OCI-LY7 (cell line): ENCODE measurements at regions not wholly inside any gene's neighbourhood (a gene's known extent, or its start where the extent isn't known, plus 50 kb on each side); places are given as distances from the start of the nearest gene placed in this dataset.

Source experiments
- BruUV-seq: library from RNA; stranded (reverse); fragments of 400-500 nt; replicated peaks from 2 replicates; lab custom pipeline; 2021; lab: Mats Ljungman, UMichigan
- CTCF ChIA-PET: fragments of 300-600 bp; sonication (Branson Sonifier 250); formaldehyde crosslinking; loops from one replicate; lab custom pipeline; 2022; ENCODE audit warnings: antibody characterized with exemption; ENCODE audit not compliant: unreplicated experiment; lab: Charles Lee
- POLR2A ChIA-PET: fragments of 300-600 bp; sonication (Branson Sonifier 250); formaldehyde crosslinking; loops from one replicate; lab custom pipeline; 2022; ENCODE audit warnings: antibody characterized with exemption; lab: Charles Lee
- DNase-seq: peaks from one replicate; pipeline ENCODE4 v3.0.0-alpha.2; 2015; ENCODE audit warnings: low spot score
- H2AFZ ChIP-seq: fragments of 200-600 bp; sonication (generic), shearing (Covaris generic); 2 replicates; pipeline ENCODE4 v1.6.1; 2014; ENCODE audit warnings: mild to moderate bottlenecking, antibody characterized with exemption, low read length, moderate library complexity
- H3K27ac ChIP-seq: fragments of 200-600 bp; sonication (generic); 2 replicates; pipeline ENCODE4 v1.5.1; 2014; ENCODE audit warnings: mixed run types, low read depth, mild to moderate bottlenecking, moderate library complexity, low read length, inconsistent platforms; ENCODE audit not compliant: poor library complexity, severe bottlenecking
- H3K36me3 ChIP-seq: fragments of 200-600 bp; sonication (generic); 2 replicates; pipeline ENCODE4 v1.6.1; 2014; ENCODE audit warnings: mild to moderate bottlenecking, antibody characterized with exemption, low read length, moderate library complexity, mixed read lengths; ENCODE audit not compliant: insufficient read depth
- H3K4me1 ChIP-seq: fragments of 200-600 bp; sonication (generic); 2 replicates; pipeline ENCODE4 v1.5.1; 2014; ENCODE audit warnings: mild to moderate bottlenecking, low read length; ENCODE audit not compliant: insufficient read depth, poor library complexity, severe bottlenecking
- H3K4me2 ChIP-seq: fragments of 200-600 bp; sonication (generic); 2 replicates; pipeline ENCODE4 v1.6.1; 2014; ENCODE audit warnings: mild to moderate bottlenecking, low read length
- H3K4me3 ChIP-seq: fragments of 200-600 bp; sonication (generic); 2 replicates; pipeline ENCODE4 v1.5.1; 2014; ENCODE audit warnings: mild to moderate bottlenecking, low read depth, low read length; ENCODE audit not compliant: poor library complexity, severe bottlenecking
- H3K79me2 ChIP-seq: fragments of 200-600 bp; sonication (generic); 2 replicates; pipeline ENCODE4 v1.6.1; 2016; ENCODE audit warnings: low read depth, mild to moderate bottlenecking, low read length, moderate library complexity, mixed read lengths; ENCODE audit not compliant: insufficient read depth
- H3K9me2 ChIP-seq: fragments of 200-600 bp; sonication (generic); 2 replicates; pipeline ENCODE4 v1.6.1; 2016; ENCODE audit warnings: mild to moderate bottlenecking, low read length, mixed read lengths; ENCODE audit not compliant: insufficient read depth
- H3K9me3 ChIP-seq: fragments of 200-600 bp; sonication (generic); 2 replicates; pipeline ENCODE4 v1.6.1; 2014; ENCODE audit warnings: mild to moderate bottlenecking, mixed run types, low read length, mixed read lengths
- H4K20me1 ChIP-seq: fragments of 200-600 bp; sonication (generic); 2 replicates; pipeline ENCODE4 v1.6.1; 2014; ENCODE audit warnings: mild to moderate bottlenecking, antibody characterized with exemption, low read length, moderate library complexity, mixed read lengths; ENCODE audit not compliant: insufficient read depth
- CTCF ChIP-seq: fragments of 200-600 bp; sonication (generic); conservative IDR thresholded peaks from 2 replicates; pipeline ENCODE4 v1.5.1; 2014; ENCODE audit warnings: mild to moderate bottlenecking, antibody characterized with exemption, low read length, moderate library complexity, mixed read lengths
- EZH2phosphoT487 ChIP-seq: fragments of 200-600 bp; sonication (generic); IDR thresholded peaks from 2 replicates; pipeline ENCODE4 v1.6.1; 2018; ENCODE audit warnings: low read depth, borderline replicate concordance, mild to moderate bottlenecking, mixed run types, antibody characterized with exemption, low read length, moderate library complexity, mixed read lengths
- intact Hi-C: fragments of 100-400 bp; cut with micrococcal nuclease; formaldehyde crosslinking; loops from one replicate; pipeline ENCODE4 v1.10.0; 2022; ENCODE audit not compliant: unreplicated experiment

GRCh38 chrX:13103914-13104274 is 59.5 kb upstream of the FAM9C start:
- Histone ChIP-seq H4K20me1 (no peaks in the 10 kb centered on the region), H3K9me2 (no peaks in the 10 kb centered on the region), H3K9me3 (no peaks in the 10 kb centered on the region), H3K27ac (no peak overlapping the region), H3K4me3 (no peak overlapping the region), H3K4me2 (no peak overlapping the region), H3K36me3 (no peaks in the 10 kb centered on the region), H3K79me2 (no peaks in the 10 kb centered on the region), H2AFZ (no peak overlapping the region), H3K4me1 (no peaks in the 10 kb centered on the region)
- ChIA-PET POLR2A (no interaction called here), CTCF (no interaction called here)
- TF ChIP-seq CTCF (no peak), EZH2phosphoT487 (no peak)
- DNase-seq: no peak
- BruUV-seq: no TSS peak
- intact Hi-C loops: no loop called here

GRCh38 chrX:13103188-13103913 is 58.9 kb upstream of the FAM9C start:
- no peak for TF ChIP-seq EZH2phosphoT487
- TF ChIP-seq CTCF: no peak
- Histone ChIP-seq H3K4me1 (no peaks in the 10 kb centered on the region), H3K4me2 (no peak overlapping the region), H3K9me3 (no peaks in the 10 kb centered on the region), H4K20me1 (no peaks in the 10 kb centered on the region), H3K79me2 (no peaks in the 10 kb centered on the region), H3K4me3 (no peak overlapping the region), H3K9me2 (no peaks in the 10 kb centered on the region), H3K36me3 (no peaks in the 10 kb centered on the region), H3K27ac (no peak overlapping the region), H2AFZ (no peak overlapping the region)
- DNase-seq: no peak
- BruUV-seq: no TSS peak
- intact Hi-C loops: no loop called here
- ChIA-PET CTCF (no interaction called here), POLR2A (interaction anchor here (1.0 kb wide), 1 partner anchor 105 kb away, joined by 4 read pairs; no protein-coding TSS in a partner anchor)

- Histone ChIP-seq H3K27ac (no peak overlapping the region), H3K4me3 (no peak overlapping the region), H3K36me3 (no peaks in the 10 kb centered on the region), H4K20me1 (no peaks in the 10 kb centered on the region), H3K79me2 (no peaks in the 10 kb centered on the region), H3K4me1 (no peaks in the 10 kb centered on the region), H3K4me2 (no peak overlapping the region), H3K9me2 (no peaks in the 10 kb centered on the region), H3K9me3 (no peaks in the 10 kb centered on the region), H2AFZ (no peak overlapping the region)
- ChIA-PET POLR2A (interaction anchor here (1.0 kb wide), 1 partner anchor 106 kb away, joined by 4 read pairs; no protein-coding TSS in a partner anchor), CTCF (no interaction called here)
- BruUV-seq: no TSS peak
- intact Hi-C loops: no loop called here
- no peak for TF ChIP-seq EZH2phosphoT487
- no peak for DNase-seq
Measured at GRCh38 chrX:13102636-13103035, 58.2 kb upstream of the FAM9C start.
